ENCODE measurements at regions not wholly inside any gene's neighbourhood (a gene's known extent, or its start where the extent isn't known, plus 50 kb on each side); places are given as distances from the start of the nearest gene placed in this dataset.

DNA sequence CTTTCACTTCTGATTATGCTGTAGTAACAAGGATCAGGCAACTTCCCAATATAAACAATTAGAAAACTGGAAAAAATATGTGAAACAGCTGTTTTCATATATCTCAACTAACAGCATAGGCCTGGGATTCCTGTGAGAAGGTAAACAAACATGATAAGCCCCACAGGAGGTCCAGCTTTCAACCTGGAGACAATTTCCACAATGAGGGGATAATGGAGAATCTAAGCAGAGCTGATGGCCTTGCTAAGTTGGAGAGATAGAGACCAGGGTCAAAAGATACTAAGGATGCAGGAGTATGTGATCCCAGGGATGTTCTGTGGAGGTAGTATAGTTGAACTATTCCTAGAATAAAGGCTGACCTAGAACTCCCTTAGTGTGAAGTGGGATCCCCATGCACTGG, 452.3 kb upstream of the ACTRT1 start:
- no peaks in the 10 kb centered on the region for H3K27me3 ChIP-seq (replicated peaks; ENCODE audit: insufficient read depth, low read length)
- H3K4me3 ChIP-seq (ENCODE audit: low read length), result no peak overlapping the region
- no peak overlapping the region for H3K4me2 ChIP-seq (ENCODE audit: low read depth, low read length)
- H3K36me3 ChIP-seq (replicated peaks; ENCODE audit: insufficient read depth, low read length), result no peaks in the 10 kb centered on the region
- H3K9me3 ChIP-seq (replicated peaks; ENCODE audit: insufficient read depth, low read length), result no peaks in the 10 kb centered on the region
- no peak overlapping the region for H3K27ac ChIP-seq (ENCODE audit: low read length)
- no peaks in the 10 kb centered on the region for H3K9me2 ChIP-seq (replicated peaks; ENCODE audit: insufficient read depth, low read length)
- no peak for TF ChIP-seq EZH2phosphoT487 (IDR thresholded peaks at IDR 0.05; ENCODE audit: low read length)
- TF ChIP-seq EZH2 (optimal IDR thresholded peaks at IDR 0.05; ENCODE audit: low read depth, low read length), result no peak
- TF ChIP-seq CTCF (IDR thresholded peaks at IDR 0.05; ENCODE audit: low read length), result no peak
- no peak overlapping the region for H2AFZ ChIP-seq (ENCODE audit: low read length)
- H3F3A ChIP-seq (ENCODE audit: insufficient read depth, low read length), result no peaks in the 10 kb centered on the region
- no peaks in the 10 kb centered on the region for H3K4me1 ChIP-seq (ENCODE audit: low read length)
- H3K79me2 ChIP-seq (ENCODE audit: low read length), result no peaks in the 10 kb centered on the region
- no peaks in the 10 kb centered on the region for H4K20me1 ChIP-seq (ENCODE audit: insufficient read depth, low read length)
- no peak overlapping the region for H3K9ac ChIP-seq (ENCODE audit: low read length)
- no peak for DNase-seq

DNA sequence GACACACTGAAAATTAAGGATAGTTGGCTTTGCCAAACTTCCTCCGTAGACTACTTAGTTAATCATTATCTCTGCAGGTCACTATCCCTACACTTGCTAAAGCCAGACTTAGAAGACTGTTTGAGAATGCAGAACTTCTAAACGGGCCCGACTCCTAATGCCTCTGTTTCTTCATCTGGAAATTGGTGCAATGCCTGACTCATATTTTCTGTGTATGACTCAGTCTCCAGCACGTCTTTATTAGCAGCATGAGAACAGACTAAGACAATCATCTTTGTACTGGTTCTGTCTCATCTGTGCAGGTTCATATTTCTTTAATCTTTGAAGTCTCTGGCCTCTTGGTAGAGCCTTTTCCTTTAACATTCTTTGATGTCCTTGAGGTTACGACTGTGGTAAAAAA, 411.9 kb upstream of the ACTRT1 start:
- no peak overlapping the region for H3K4me3 ChIP-seq (ENCODE audit: low read length)
- no peaks in the 10 kb centered on the region for H4K20me1 ChIP-seq (ENCODE audit: insufficient read depth, low read length)
- no peaks in the 10 kb centered on the region for H3K79me2 ChIP-seq (ENCODE audit: low read length)
- no peak overlapping the region for H2AFZ ChIP-seq (ENCODE audit: low read length)
- H3F3A ChIP-seq (ENCODE audit: insufficient read depth, low read length), result no peaks in the 10 kb centered on the region
- H3K27me3 ChIP-seq (replicated peaks; ENCODE audit: insufficient read depth, low read length), result no peaks in the 10 kb centered on the region
- no peaks in the 10 kb centered on the region for H3K4me1 ChIP-seq (ENCODE audit: low read length)
- no peak overlapping the region for H3K9ac ChIP-seq (ENCODE audit: low read length)
- no peak overlapping the region for H3K27ac ChIP-seq (ENCODE audit: low read length)
- no peaks in the 10 kb centered on the region for H3K9me3 ChIP-seq (replicated peaks; ENCODE audit: insufficient read depth, low read length)
- no peak for DNase-seq
- H3K4me2 ChIP-seq (ENCODE audit: low read depth, low read length), result no peak overlapping the region
- no peaks in the 10 kb centered on the region for H3K9me2 ChIP-seq (replicated peaks; ENCODE audit: insufficient read depth, low read length)
- no peaks in the 10 kb centered on the region for H3K36me3 ChIP-seq (replicated peaks; ENCODE audit: insufficient read depth, low read length)
- no peak for TF ChIP-seq EZH2phosphoT487 (IDR thresholded peaks at IDR 0.05; ENCODE audit: low read length)
- TF ChIP-seq CTCF (IDR thresholded peaks at IDR 0.05; ENCODE audit: low read length), result no peak
- TF ChIP-seq EZH2 (optimal IDR thresholded peaks at IDR 0.05; ENCODE audit: low read depth, low read length), result no peak

GRCh38 chrX:128460835-128461234, 408.6 kb upstream of the ACTRT1 start:
- no peaks in the 10 kb centered on the region for H4K20me1 ChIP-seq (ENCODE audit: insufficient read depth, low read length)
- no peak for DNase-seq
- no peak for TF ChIP-seq EZH2 (optimal IDR thresholded peaks at IDR 0.05; ENCODE audit: low read depth, low read length)
- no peak for TF ChIP-seq EZH2phosphoT487 (IDR thresholded peaks at IDR 0.05; ENCODE audit: low read length)
- H3K9me2 ChIP-seq (replicated peaks; ENCODE audit: insufficient read depth, low read length), result no peaks in the 10 kb centered on the region
- H3K27me3 ChIP-seq (replicated peaks; ENCODE audit: insufficient read depth, low read length), result no peaks in the 10 kb centered on the region
- no peak overlapping the region for H3K9ac ChIP-seq (ENCODE audit: low read length)
- no peaks in the 10 kb centered on the region for H3K36me3 ChIP-seq (replicated peaks; ENCODE audit: insufficient read depth, low read length)
- H3K27ac ChIP-seq (ENCODE audit: low read length), result no peak overlapping the region
- H3K4me3 ChIP-seq (ENCODE audit: low read length), result no peak overlapping the region
- no peaks in the 10 kb centered on the region for H3F3A ChIP-seq (ENCODE audit: insufficient read depth, low read length)
- H2AFZ ChIP-seq (ENCODE audit: low read length), result no peak overlapping the region
- no peaks in the 10 kb centered on the region for H3K79me2 ChIP-seq (ENCODE audit: low read length)
- no peaks in the 10 kb centered on the region for H3K4me1 ChIP-seq (ENCODE audit: low read length)
- no peak overlapping the region for H3K4me2 ChIP-seq (ENCODE audit: low read depth, low read length)
- no peaks in the 10 kb centered on the region for H3K9me3 ChIP-seq (replicated peaks; ENCODE audit: insufficient read depth, low read length)

DNA sequence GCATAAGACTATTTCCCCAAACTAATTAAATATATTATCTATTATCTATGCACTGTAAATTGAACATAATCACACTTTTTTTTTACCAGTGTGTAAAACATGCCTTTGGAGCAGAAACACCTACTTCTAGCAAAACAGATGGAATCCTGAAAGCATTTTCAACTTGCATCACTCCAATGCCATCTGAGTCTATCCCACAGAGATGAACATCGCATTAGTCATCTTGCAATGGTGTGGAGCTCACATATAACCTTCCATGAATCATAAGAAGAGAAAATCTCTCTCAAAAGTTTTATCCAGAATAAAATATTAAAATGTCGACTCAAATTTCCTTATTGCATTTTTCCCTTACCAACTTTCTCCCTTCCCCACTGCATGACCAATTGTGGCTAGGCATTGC, 406.7 kb upstream of the ACTRT1 start:
- no peaks in the 10 kb centered on the region for H3K4me1 ChIP-seq (ENCODE audit: low read length)
- no peak overlapping the region for H3K4me2 ChIP-seq (ENCODE audit: low read depth, low read length)
- no peaks in the 10 kb centered on the region for H3F3A ChIP-seq (ENCODE audit: insufficient read depth, low read length)

More for the DNA sequence above, 406.7 kb upstream of the ACTRT1 start:
- Histone ChIP-seq H3K27me3 (replicated peaks; ENCODE audit: insufficient read depth, low read length) (no peaks in the 10 kb centered on the region), H3K79me2 (ENCODE audit: low read length) (no peaks in the 10 kb centered on the region), H3K9me2 (replicated peaks; ENCODE audit: insufficient read depth, low read length) (no peaks in the 10 kb centered on the region), H4K20me1 (ENCODE audit: insufficient read depth, low read length) (no peaks in the 10 kb centered on the region), H3K4me3 (ENCODE audit: low read length) (no peak overlapping the region), H2AFZ (ENCODE audit: low read length) (no peak overlapping the region), H3K9ac (ENCODE audit: low read length) (no peak overlapping the region), H3K27ac (ENCODE audit: low read length) (no peak overlapping the region), H3K36me3 (replicated peaks; ENCODE audit: insufficient read depth, low read length) (no peaks in the 10 kb centered on the region), H3K9me3 (replicated peaks; ENCODE audit: insufficient read depth, low read length) (no peaks in the 10 kb centered on the region)
- no peak for DNase-seq
- TF ChIP-seq EZH2phosphoT487 (IDR thresholded peaks at IDR 0.05; ENCODE audit: low read length), result no peak
- TF ChIP-seq EZH2 (optimal IDR thresholded peaks at IDR 0.05; ENCODE audit: low read depth, low read length), result no peak
- TF ChIP-seq CTCF (IDR thresholded peaks at IDR 0.05; ENCODE audit: low read length), result no peak
